Kidney tubule cell (primary cell): ENCODE measurements at regions not wholly inside any gene's neighbourhood (a gene's known extent, or its start where the extent isn't known, plus 50 kb on each side); places are given as distances from the start of the nearest gene placed in this dataset.
"Not testable (repeated sequence)": the region's sequence is repeated elsewhere in the genome, so short reads cannot be mapped to it uniquely, and the experiment has no call there.

Experiments
- DNase-seq: peaks from one replicate; pipeline ENCODE4 v3.0.0-alpha.2; 2018; ENCODE audit warnings: low spot score

DNA sequence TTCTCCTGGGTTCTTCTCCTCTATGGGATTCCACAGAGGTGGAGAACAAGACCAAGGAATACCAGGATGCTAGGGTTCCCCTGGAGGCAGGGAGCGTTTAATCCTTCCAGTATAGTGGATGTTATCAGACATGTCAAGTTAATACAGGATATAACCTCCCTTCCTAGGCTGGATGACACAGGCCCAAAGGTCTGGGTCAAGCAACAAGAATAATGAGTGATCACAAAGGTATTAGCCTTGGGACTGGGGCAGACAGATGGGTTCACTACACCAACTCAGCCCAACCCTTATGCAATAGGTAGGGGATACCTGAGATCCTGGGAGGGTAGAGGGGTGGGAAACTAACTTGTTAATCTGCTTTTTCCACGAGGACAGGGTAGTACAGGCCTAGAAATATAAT lies 690.3 kb downstream of the HTR1B start:
- no peak for DNase-seq

GRCh38 chr6:76771059-76771634 lies 692.1 kb downstream of the HTR1B start:
- no peak for DNase-seq

GRCh38 chr6:76770281-76770680 lies 693.0 kb downstream of the HTR1B start:
- DNase-seq, result no peak

DNA sequence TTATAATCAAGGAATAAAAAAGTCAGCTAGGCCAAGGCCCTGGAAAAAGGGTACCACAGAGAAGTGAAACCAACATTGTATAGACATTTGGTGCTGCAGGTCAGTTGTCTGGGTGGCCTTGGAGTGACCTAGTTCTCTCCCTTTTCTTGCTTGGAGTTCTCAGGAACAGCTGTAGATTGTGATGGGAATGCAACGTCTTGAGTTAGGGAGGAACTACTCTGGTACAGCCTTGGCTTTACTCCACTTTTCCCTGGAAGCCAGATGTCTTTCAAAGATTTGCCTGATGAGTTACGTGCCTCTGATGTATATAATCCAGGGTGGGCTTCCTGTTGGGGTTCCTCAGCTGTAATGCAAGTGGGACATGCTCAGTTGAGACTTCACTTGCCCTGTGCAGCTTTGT lies 694.7 kb downstream of the HTR1B start:
- no peak for DNase-seq

- DNase-seq, result no peak
These were observed 691.6 kb upstream of the IMPG1 start for GRCh38 chr6:76764057-76764456.

DNA sequence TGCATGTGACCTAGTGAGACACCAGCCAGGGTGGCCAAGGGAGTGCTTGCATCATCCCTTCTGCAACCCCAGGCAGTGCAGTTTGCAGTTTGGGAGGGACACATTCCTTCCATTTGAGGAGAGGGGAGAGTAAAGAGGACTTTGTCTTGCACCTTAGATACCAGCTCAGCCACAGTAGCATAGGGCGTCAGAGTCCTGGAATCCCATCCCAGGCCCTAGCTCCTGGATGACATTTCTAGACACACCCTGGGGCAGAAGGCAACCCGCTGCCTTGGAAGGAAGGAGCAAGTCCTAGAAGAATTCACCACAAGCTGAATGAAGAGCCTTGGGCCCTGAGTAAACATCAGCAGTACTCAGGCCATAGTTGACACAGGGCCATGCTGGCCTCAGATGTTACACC lies 680.4 kb upstream of the IMPG1 start:
- DNase-seq, result no peak

- DNase-seq, result not testable (repeated sequence)
These were observed 672.9 kb upstream of the IMPG1 start for GRCh38 chr6:76745388-76745787.

DNA sequence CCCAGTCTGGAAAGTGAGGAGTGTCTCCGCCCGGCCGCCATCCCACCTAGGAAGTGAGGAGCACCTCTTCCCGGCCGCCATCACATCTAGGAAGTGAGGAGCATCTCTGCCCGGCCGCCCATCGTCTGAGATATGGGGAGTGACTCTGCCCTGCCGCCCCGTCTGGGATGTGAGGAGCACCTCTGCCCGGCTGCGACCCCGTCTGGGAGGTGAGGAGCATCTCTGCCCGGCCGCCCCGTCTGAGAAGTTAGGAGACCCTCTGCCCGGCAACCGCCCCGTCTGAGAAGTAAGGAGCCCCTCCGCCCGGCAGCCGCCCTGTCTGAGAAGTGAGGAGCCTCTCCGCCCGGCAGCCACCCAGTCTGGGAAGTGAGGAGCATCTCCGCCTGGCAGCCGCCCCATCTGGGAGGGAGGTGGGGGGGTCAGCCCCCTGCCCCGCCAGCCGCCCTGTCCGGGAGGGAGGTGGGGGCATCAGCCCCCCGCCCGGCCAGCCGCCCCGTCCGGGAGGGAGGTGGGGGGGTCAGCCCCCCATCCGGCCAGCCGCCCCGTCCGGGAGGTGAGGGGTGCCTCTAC lies 671.8 kb upstream of the IMPG1 start:
- DNase-seq, result not testable (repeated sequence)

DNA sequence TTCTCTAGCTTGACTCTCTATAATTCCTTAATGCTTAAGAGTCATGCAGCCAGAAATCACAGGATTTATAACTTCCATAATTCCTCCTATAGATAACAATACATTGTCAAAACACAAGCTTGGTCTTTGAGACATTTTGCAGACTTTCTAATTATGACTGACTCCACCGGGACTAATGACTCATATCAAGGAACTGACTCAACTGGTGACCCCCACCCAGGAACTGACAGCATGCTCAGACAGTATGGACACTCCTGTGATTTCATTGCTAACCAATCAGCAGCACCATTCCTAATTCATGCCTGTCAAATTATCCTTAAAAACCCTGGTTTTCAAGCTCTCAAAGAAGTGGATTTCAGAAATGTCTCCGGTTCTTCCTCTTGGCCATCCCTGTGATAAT lies 670.5 kb upstream of the IMPG1 start:
- DNase-seq, result no peak

DNA sequence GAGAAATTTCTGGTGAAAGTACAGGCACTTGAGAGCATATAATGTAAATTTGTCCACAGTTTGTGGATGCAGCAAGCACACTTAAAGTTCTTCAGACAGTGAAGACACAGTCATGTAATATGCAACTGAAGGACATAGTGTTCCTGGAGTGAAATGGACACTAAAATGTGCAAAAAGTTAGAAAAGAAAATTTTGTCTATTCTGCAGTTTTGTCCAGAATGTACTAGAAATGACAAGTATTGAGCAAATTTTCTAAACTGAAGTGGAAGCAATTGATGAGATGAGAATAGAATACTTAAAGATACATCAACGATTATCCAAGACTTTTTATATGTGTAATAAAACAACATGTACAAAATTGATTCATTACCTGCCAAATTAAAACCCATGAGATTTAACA lies 647.0 kb upstream of the IMPG1 start:
- no peak for DNase-seq

- no peak for DNase-seq
These were observed 636.3 kb upstream of the IMPG1 start for GRCh38 chr6:76708641-76709331.

DNA sequence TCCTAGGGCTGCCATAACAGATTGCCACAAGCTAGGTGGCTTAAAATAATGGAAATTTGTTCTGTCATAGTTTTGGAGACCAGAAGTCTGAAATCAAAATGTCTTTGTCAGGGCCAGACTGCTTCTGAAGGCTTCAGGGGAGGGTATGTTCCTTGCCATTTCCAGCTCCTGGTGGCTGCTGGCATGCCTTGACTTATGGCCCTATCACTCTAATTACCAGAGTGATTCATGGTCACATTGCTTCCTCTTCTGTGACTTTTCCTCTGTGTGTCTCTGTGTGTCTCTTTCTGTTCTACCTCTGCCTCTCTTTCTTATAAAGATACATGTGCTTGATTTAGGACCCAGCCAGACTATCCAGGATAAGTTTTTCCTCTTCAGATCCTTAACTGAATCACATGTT lies 635.2 kb upstream of the IMPG1 start:
- no peak for DNase-seq

GRCh38 chr6:76706631-76707030 lies 634.2 kb upstream of the IMPG1 start:
- DNase-seq, result no peak

GRCh38 chr6:76706086-76706485 lies 633.6 kb upstream of the IMPG1 start:
- no peak for DNase-seq

DNA sequence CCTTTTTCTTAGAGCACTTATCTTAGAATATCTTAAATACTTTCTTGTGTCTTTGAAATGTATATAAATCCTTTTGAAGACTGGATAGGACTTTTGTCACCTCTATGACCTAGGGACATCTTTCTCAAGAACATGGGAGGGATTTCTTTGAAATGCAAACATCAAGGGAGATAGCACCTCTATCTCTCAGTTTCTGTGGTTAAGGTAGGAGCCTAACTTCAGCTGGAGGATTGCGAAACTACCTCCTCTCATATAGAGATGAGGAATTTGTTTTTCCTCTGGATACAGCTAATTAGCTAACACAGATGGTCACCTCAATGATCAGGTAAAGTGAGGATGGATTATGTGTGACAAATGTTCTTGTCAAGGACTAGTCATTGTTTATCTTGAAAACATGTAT lies 631.3 kb upstream of the IMPG1 start:
- no peak for DNase-seq

- no peak for DNase-seq
These were observed 630.8 kb upstream of the IMPG1 start for GRCh38 chr6:76703285-76703684.

DNA sequence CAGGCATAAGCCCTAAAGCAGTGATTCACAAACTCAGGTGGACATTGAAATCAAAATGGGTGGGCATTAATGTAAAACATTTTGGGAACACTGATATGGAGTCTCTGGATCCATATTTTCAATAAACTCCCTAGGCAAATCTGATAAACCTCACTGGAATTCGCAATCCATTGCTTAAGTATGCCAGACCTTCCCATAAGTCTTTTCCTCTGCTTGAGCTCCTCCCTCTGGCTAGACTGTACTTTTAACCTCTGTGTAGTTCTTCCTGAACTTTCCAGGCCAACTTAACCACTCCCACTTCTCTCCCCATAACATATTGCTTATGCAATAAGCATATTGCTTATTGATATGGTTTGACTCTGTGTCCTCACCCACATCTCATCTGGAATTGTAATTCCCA lies 629.7 kb upstream of the IMPG1 start:
- no peak for DNase-seq

GRCh38 chr6:76701610-76702009 lies 629.1 kb upstream of the IMPG1 start:
- DNase-seq, result no peak

DNA sequence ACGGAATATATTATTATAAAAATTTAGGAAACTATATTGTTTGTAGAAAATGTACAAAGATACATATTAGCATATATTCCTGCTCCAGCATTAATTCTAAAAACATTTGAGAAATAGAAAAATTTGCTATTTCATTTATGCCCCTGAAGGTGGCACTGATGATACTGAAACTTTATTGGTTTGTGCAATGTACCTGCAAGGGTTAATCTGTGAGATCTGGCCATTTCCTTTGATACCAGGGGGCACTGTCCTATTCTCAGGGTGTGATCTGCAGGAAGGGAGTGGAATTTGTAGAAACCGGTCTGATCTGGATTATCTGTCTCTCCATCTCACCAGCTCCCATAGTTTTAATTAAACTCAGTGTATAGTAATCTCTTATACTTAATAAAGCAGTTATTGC lies 625.1 kb upstream of the IMPG1 start:
- DNase-seq, result no peak

- DNase-seq, result no peak
These were observed 622.3 kb upstream of the IMPG1 start for GRCh38 chr6:76694795-76695194.

DNA sequence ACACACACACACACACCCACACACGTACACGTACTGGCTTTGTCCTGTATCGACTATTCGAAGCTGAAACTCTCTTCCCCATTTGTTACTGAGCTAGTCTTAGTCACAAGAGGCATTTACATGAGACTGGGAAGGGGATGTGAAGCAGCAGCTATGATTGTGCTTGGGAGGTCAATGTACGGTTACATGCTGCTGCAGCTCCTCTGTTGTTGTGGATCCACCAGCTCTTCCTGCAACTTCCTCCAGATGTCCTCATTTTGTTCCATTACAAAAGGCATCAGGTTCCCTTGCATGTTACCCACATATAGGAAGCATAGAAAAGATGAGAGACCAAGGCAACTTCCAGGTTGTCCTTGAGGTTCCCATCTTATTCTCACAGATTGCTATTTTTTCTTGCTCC lies 612.4 kb upstream of the IMPG1 start:
- DNase-seq, result no peak

DNA sequence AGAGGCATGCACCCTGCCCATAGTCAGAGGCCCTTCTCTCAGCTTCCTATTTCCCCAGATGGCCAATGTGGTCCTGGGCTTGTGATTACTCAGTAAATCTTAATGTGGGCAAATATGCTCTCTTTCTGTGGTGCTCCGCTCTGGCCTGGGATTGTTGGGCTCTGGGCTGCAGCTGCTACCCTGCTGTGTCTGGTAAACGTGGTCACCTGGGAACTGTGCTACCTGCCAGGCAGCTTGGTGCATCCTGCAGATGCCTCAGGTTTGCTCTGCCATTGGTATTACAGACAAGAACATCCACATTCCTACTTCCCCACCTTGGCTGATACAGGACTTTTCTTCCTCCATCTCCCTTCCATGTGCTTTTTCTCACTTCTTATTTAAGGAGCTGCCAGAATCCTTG lies 611.5 kb upstream of the IMPG1 start:
- no peak for DNase-seq

- peak; percentile 20 for DNase-seq
These were observed 610.4 kb upstream of the IMPG1 start for GRCh38 chr6:76682842-76683241.

DNA sequence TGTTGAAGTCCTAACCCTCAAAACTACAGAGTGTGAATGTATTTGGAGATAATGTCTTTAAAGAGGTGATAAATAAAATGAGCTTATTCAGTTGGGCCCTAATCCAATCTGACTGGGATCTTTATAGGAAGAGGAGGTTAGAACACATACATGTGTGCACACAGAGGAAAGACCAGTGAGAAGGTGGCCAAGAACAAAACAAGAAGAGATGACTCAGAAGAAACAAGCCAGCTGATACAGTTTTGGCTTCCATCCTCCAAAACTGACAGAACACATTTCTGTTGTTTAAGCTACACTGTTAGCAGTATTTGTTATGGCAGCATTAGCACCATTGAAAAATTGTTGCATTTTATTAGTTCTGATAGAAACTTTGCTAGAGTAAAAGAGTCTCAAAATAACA lies 609.3 kb upstream of the IMPG1 start:
- DNase-seq, result no peak
